WTC11 (cell line): ENCODE measurements at regions not wholly inside any gene's neighbourhood (a gene's known extent, or its start where the extent isn't known, plus 50 kb on each side); places are given as distances from the start of the nearest gene placed in this dataset.

Source experiments
- CREB1 ChIP-seq: sonication (generic); formaldehyde crosslinking; IDR thresholded peaks from 2 replicates; pipeline ENCODE4 v1.8.0; 2023; ENCODE audit warnings: mild to moderate bottlenecking, missing genetic modification reagents
- CTCF ChIP-seq: fragments of 200-600 bp; IDR thresholded peaks from 2 replicates; pipeline ENCODE4 v1.8.0; 2022; ENCODE audit warnings: antibody characterized with exemption
- ESRRA ChIP-seq: sonication (generic); formaldehyde crosslinking; IDR thresholded peaks from 2 replicates; pipeline ENCODE4 v1.8.1; 2022; ENCODE audit warnings: mild to moderate bottlenecking, missing genetic modification reagents, borderline replicate concordance
- IRF2 ChIP-seq: sonication (generic); formaldehyde crosslinking; IDR thresholded peaks from 2 replicates; pipeline ENCODE4 v1.8.0; 2022; ENCODE audit warnings: low read depth, missing genetic modification reagents, borderline replicate concordance
- NFYB ChIP-seq: sonication (generic); formaldehyde crosslinking; conservative IDR thresholded peaks from 2 replicates; pipeline ENCODE4 v1.8.0; 2022; ENCODE audit warnings: low read depth, missing genetic modification reagents
- NR3C1 ChIP-seq: sonication (generic); formaldehyde crosslinking; conservative IDR thresholded peaks from 2 replicates; pipeline ENCODE4 v1.8.1; 2023; ENCODE audit warnings: low read depth, mild to moderate bottlenecking, missing genetic modification reagents
- SP1 ChIP-seq: sonication (generic); formaldehyde crosslinking; conservative IDR thresholded peaks from 2 replicates; pipeline ENCODE4 v1.8.1; 2022; ENCODE audit warnings: missing genetic modification reagents
- TP53 ChIP-seq: sonication (generic); formaldehyde crosslinking; IDR thresholded peaks from 2 replicates; pipeline ENCODE4 v1.8.1; 2023; ENCODE audit warnings: mild to moderate bottlenecking, missing genetic modification reagents
- ZBTB21 ChIP-seq: sonication (generic); formaldehyde crosslinking; IDR thresholded peaks from 2 replicates; pipeline ENCODE4 v1.8.1; 2023; ENCODE audit warnings: mild to moderate bottlenecking, missing genetic modification reagents, borderline replicate concordance
- ZNF138 ChIP-seq: sonication (generic); formaldehyde crosslinking; conservative IDR thresholded peaks from 2 replicates; pipeline ENCODE4 v1.8.1; 2022; ENCODE audit warnings: mild to moderate bottlenecking, moderate library complexity, missing genetic modification reagents
- TF ChIP-seq, protein P1 (sequence below): fragments of 250-450 bp; sonication (Bioruptor Pico); IDR thresholded peaks from 2 replicates; pipeline ENCODE4 v1.9.0; 2021; ENCODE audit warnings: moderate library complexity, mild to moderate bottlenecking, inconsistent platforms, borderline replicate concordance
- TF ChIP-seq, protein P2 (sequence below): sonication (generic); formaldehyde crosslinking; IDR thresholded peaks from 2 replicates; pipeline ENCODE4 v1.8.1; 2023; ENCODE audit warnings: mild to moderate bottlenecking, missing genetic modification reagents, moderate library complexity

DNA sequence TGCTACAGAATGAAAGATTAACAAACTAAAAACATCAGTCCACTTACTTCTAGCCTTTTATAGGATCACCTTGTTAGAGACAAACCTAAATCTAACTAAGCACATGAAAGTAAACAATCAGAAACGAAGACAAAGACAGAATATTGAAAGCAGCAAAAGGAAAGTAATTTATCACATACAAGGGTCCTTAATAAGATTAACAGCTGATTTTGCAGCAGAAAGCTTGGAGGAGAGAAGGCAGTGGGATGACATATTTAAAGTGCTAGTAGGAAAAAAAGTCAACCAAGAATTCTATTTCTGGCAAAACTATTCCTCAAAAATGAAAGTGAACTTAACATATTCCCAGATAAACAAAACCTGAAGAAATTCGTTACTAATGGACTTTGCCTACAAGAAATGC lies 286.4 kb downstream of the RWDD3 start:
- TF ChIP-seq CREB1 (CRISPR knock-in tag): no peak
- TF ChIP-seq, protein P1, sequence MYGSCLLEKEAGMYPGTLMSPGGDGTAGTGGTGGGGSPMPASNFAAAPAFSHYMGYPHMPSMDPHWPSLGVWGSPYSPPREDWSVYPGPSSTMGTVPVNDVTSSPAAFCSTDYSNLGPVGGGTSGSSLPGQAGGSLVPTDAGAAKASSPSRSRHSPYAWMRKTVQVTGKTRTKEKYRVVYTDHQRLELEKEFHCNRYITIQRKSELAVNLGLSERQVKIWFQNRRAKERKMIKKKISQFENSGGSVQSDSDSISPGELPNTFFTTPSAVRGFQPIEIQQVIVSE (CRISPR knock-in tag): no peak
- TF ChIP-seq ZNF138 (CRISPR knock-in tag): no peak
- TF ChIP-seq ESRRA (CRISPR knock-in tag): no peak
- TF ChIP-seq SP1 (CRISPR knock-in tag): no peak
- no peak for TF ChIP-seq IRF2 (CRISPR knock-in tag)
- TF ChIP-seq ZBTB21: no peak
- TF ChIP-seq CTCF: no peak
- TF ChIP-seq NR3C1 (CRISPR knock-in tag): no peak
- no peak for TF ChIP-seq TP53 (CRISPR knock-in tag)
- TF ChIP-seq, protein P2, sequence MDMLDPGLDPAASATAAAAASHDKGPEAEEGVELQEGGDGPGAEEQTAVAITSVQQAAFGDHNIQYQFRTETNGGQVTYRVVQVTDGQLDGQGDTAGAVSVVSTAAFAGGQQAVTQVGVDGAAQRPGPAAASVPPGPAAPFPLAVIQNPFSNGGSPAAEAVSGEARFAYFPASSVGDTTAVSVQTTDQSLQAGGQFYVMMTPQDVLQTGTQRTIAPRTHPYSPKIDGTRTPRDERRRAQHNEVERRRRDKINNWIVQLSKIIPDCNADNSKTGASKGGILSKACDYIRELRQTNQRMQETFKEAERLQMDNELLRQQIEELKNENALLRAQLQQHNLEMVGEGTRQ: no peak
- TF ChIP-seq NFYB (CRISPR knock-in tag): no peak
